Pulmonary artery endothelial cell (primary cell): ENCODE measurements at regions not wholly inside any gene's neighbourhood (a gene's known extent, or its start where the extent isn't known, plus 50 kb on each side); places are given as distances from the start of the nearest gene placed in this dataset.
A peak's percentile ranks its signal among the peaks of the same experiment; 100 is the strongest.
"Not testable (repeated sequence)": the region's sequence is repeated elsewhere in the genome, so short reads cannot be mapped to it uniquely, and the experiment has no call there.

Experiments
- DNase-seq: peaks from one replicate; pipeline ENCODE4 v3.0.0-alpha.2; 2011; ENCODE audit warnings: low read depth, low spot score

DNA sequence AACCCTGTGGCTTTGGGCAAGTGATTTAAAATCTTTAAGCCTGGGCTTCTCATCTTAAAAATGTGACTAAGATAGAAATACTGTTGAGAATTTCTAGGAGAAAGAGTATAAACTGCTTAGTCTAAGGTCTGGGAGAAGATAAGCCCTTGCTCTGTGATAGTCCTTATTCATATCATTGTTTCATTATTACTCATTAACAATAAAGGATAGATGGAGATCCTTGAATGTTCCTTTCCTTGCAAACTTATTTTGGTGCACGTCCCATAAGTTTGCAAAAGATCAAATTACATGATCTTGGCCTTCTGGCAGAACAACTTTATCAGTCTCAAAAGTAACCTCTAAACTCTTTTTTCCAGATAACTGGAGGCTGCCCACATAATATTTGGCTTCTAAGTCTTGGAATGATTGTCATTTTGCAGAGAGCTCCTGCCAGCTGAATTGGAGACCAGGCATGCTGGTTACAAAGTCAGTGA lies 138.3 kb downstream of the FAM124B start:
- DNase-seq, result no peak

DNA sequence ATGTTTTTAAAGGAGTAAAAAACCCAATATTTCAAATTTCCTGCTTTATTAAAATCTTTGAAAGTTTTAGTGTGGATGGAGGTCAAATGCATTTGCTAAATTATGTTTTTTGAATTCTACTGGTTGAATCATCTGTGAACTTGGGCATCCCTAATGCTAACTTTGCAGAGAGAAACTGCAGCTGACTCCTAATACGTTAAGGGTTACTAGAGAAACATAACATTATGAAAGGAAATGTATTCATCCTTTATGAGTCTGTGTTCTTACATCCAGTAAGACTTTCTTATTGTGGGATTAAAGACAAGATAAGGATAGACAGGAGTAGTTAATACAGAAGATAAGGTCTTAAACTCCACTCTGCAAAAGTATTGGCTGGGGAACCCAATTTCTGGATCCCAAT lies 140.6 kb downstream of the FAM124B start:
- DNase-seq, result no peak

DNA sequence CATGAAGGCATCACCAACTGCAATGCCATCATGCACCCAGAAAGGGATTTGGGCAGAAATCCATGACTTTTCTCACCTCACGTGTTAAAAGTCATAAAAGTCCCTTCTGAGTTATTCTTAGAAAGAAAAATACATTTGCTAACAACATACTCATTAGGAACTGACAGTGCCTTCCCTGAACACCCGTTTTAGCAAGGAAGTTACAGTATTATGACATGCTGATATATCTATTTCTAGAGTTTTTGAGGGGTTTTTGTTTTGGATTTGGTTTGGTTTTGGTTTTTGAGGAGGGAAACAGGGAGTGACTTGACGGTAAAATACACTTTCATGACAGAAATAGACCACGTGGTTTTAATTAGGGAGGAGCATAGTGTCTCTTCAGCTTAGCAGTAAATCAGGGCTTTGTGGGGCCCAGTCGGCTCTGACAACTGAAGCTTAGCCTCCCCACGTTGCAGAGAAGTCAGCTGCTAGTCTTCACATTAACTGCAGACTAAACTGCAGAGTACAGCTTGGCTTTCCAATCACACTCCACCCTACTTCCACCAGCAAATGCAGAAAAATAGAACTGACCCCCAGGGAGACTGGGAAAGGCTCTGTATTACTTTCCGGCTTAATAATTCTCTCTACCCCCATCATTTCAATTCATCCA lies 141.4 kb downstream of the FAM124B start:
- no peak for DNase-seq

- DNase-seq, result no peak
These were observed 142.1 kb downstream of the FAM124B start for GRCh38 chr2:224259831-224260230.

- no peak for DNase-seq
These were observed 143.8 kb downstream of the FAM124B start for GRCh38 chr2:224258059-224258458.

DNA sequence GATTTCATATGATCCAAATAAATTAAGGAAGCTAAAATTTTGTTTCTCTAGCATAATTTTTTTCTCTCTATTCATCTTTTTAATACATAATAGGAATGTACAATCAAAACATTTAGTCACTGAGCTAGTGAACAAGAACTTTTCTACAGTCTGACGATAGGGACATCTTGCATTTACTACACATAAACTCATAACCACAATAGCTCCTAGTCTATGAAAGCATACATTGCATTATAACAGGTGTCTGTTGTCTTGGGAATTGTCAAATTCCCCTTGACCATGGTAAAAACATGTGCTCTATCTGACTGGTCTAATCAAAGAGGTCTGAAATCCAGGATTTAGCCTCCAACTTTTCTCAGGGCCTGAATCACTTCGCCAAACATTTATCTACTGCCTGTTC lies 144.8 kb downstream of the FAM124B start:
- no peak for DNase-seq

DNA sequence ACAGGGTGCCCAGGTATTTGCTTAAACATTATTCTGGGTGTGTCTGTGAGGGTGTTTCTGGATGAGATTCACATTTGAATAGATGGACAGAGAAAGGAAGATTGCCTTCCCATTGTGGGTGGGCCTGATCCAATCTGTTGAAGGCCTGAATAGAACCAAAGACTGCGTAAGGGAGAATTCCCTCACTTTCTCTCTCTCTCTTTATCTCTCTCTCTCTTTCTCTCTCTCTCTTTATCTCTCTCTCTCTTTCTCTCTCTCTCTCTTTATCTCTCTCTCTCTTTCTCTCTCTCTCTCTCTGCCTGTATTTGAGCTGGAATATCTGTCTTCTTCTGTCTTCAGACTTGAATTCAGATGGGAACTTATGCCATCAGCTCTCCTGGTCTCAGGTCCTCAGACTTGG lies 148.4 kb downstream of the FAM124B start:
- DNase-seq, result no peak

DNA sequence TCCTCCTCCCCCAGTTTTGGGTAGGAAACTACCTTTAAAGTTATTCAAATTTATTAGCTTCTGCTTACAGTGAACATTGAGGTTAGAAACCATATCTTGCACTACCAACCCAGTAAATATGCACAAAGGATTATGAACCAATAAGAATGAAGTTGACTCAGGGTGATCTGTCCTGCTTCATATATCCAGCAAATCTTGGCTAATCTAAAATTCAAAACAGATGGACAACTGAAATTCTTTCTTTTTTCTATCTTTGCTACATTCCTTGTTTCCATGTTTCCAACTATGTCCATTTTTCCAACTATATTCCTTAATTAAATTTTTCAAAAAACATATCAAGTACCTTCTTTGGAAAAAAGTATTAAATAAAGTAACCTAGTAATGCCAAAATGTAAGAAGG lies 149.3 kb downstream of the FAM124B start:
- DNase-seq, result no peak

DNA sequence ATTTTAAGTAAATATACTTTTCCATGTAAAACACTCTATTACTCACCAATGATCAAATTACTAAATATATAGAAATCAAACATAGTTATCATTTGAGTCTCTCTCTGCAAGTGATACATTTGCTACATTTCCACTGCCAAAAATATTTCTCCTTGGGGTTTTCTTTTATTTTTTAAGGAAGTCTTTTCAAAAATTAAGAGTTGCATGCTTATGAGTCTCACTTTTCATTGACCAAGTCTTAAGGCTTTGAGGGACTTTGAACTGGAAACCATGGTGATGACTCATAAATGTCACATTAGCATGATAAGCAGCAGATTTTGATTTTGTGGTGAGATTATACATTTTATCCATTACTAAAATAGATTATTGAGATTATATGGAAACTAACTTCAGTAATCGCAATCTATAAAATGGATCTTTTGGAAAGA lies 152.9 kb downstream of the FAM124B start:
- no peak for DNase-seq

GRCh38 chr2:224242561-224242960 lies 159.3 kb downstream of the FAM124B start:
- no peak for DNase-seq

DNA sequence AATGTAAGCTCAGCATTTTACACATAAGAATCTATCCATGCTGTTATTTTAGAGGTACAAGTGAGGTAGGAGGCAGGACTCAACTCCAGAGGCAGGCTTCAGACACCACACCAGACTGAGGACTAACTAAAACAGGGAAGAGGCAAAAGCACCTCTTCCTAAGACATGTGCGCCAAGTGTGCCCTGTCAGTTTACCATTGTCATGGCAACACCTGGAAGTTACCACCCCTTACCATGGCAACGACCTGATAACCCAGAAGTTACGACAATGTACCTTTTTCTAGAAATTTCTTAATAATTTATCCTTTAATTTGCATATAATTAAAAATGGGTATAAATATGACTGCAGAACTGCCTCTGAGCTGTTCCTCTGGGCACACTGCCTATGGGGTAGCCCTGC lies 160.1 kb downstream of the FAM124B start:
- no peak for DNase-seq

DNA sequence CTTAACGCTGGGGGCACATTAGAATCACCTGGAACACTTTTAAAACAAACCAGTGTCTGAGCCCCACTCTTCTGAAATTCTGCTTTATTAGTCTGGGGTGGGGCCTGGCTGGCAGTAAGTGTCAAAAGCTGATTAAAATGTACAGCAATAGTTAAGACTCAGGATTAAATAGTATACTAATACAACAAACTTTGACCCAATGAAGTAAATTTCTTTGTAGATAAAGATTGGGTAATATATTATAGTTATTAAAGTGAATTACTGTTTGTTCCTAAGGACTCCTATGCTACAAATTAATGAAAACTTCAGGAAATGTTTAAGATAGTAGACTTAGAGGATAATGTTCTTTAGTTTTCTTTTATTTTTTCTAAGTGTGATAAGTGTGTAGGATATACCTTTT lies 160.9 kb downstream of the FAM124B start:
- DNase-seq, result no peak

GRCh38 chr2:224223851-224224555 lies 177.9 kb downstream of the FAM124B start:
- no peak for DNase-seq

DNA sequence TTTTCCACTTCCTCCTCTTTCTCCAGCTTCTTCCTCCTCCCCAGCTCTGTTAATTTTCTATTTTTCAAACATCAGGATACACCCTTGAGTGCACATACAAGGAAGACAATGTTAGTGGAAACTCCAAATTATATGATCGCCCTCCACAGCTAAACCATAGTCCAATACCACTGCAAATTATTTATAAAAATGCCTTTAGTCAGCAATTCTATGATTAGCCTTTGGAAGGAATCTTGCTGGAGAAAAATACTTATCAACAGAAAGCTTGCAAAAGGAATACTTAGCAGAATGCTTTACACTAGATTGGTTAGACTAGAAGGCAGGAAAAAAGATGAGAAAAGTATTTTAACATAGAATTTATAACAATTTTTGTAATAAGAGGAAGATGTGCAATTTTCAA lies 178.9 kb downstream of the FAM124B start:
- no peak for DNase-seq

GRCh38 chr2:224222291-224222690 lies 179.6 kb downstream of the FAM124B start:
- no peak for DNase-seq

GRCh38 chr2:224221455-224221913 lies 180.4 kb downstream of the FAM124B start:
- DNase-seq, result peak; percentile 95

GRCh38 chr2:224220586-224221255 lies 181.2 kb downstream of the FAM124B start:
- no peak for DNase-seq

DNA sequence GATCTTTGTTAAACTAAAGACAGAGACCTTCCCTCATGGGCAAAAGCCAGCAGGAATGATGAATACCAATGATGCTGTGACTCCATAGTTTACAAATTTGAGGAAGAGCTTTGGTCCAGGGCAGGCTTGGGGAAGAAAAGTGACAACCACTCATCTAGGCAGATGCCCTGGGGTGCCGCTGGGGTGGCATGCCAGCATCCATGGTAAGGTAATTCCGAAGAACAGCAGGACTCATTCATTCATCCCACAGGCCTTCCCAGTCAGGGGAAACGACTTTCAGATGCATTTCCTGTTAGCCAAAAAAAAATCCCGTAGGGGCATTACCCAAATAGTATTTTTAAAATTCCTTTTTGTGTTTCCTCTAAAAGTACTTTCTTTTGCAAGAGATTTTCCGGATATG lies 180.7 kb upstream of the SERPINE2 start:
- no peak for DNase-seq

- no peak for DNase-seq
These were observed 178.9 kb upstream of the SERPINE2 start for GRCh38 chr2:224217962-224218347.

- no peak for DNase-seq
These were observed 178.3 kb upstream of the SERPINE2 start for GRCh38 chr2:224217233-224217961.

DNA sequence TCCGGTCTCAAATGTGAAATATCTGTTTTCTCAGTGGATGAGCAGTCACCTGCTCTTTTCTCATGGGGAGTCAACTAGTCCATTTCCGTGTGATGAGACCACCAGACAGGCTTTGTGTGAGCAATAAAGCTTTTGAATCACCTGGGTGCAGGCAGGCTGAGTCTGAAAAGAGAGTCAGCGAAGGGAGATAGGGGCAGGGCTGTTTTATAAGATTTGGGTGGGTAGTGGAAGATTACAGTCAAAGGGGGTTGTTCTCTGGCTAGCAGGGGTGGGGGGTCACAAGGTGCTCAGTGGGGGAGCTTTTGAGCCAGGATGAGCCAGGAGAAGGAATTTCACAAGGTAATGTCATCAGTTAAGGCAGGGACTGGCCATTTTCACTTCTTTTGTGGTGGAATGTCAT lies 176.5 kb upstream of the SERPINE2 start:
- not testable (repeated sequence) for DNase-seq

- DNase-seq, result no peak
These were observed 174.3 kb upstream of the SERPINE2 start for GRCh38 chr2:224213396-224213795.
